HepG2 (cell line): ENCODE measurements at regions not wholly inside any gene's neighbourhood (a gene's known extent, or its start where the extent isn't known, plus 50 kb on each side); places are given as distances from the start of the nearest gene placed in this dataset.

ENCODE experiments used
- ATAC-seq: fragments of 200-7000 bp; cut with Tn5 transposase; 3 replicates; pipeline ENCODE4 v1.9.1; 2020; ENCODE audit warnings: mild to moderate bottlenecking, moderate library complexity
- BruUV-seq: library from RNA; stranded (reverse); fragments of 400-500 nt; replicated peaks from 2 replicates; lab custom pipeline; 2021; lab: Mats Ljungman, UMichigan
- CTCF ChIA-PET: fragments of 300-600 bp; formaldehyde crosslinking; extraction: SDS; loops from one replicate; lab custom pipeline; 2021; ENCODE audit warnings: low total read pairs, inconsistent platforms, low intra/inter-chr PET ratio; lab: Yijun Ruan, JAX
- POLR2A ChIA-PET: fragments of 350-600 bp; sonication (Branson Sonifier 250); formaldehyde crosslinking; loops from one replicate; lab custom pipeline; 2020; ENCODE audit warnings: antibody characterized with exemption, inconsistent platforms; lab: Yijun Ruan, JAX
- DNase-seq: peaks from one replicate; pipeline ENCODE4 v3.0.0-alpha.2; 2015; ENCODE audit warnings: low spot score
- FAIRE-seq: peaks from 3 replicates; lab custom pipeline; 2011; peaks lifted over from hg19 to GRCh38; lab: Jason Lieb, UNC
- H2AFZ ChIP-seq: one replicate; pipeline ENCODE4 v1.6.1; 2011; ENCODE audit warnings: low read length, inconsistent platforms
- H3K27ac ChIP-seq: fragments of 300-600 bp; 3 replicates; pipeline ENCODE4 v1.8.0; 2011; ENCODE audit warnings: mixed run types, mild to moderate bottlenecking, mixed read lengths, low read length, inconsistent platforms; ENCODE audit not compliant: insufficient read depth; ENCODE audit errors: extremely low read length
- H3K27me3 ChIP-seq, 2 experiments: fragments of 200-600 bp in 1 of 2; 2 replicates in 1 of 2; 3 replicates in 1 of 2; pipeline versions ENCODE4 v1.6.0 to v1.8.0; 2011; ENCODE audit warnings: low read length in 2 of 2, mild to moderate bottlenecking in 2 of 2, moderate library complexity in 2 of 2, inconsistent platforms in 1 of 2; ENCODE audit not compliant: insufficient read depth in 2 of 2, control insufficient read depth in 1 of 2
- H3K36me3 ChIP-seq, 2 experiments: fragments of 200-600 bp in 1 of 2; replicated peaks in 1 of 2; 2 replicates in 1 of 2; 3 replicates in 1 of 2; pipeline versions ENCODE4 v1.5.1 to v1.8.0; 2011; ENCODE audit warnings: low read length in 2 of 2, inconsistent platforms in 1 of 2; ENCODE audit not compliant: insufficient read depth in 2 of 2, control insufficient read depth in 1 of 2
- H3K4me1 ChIP-seq: 2 replicates; pipeline ENCODE4 v1.5.1; 2012; ENCODE audit warnings: low read length, inconsistent platforms; ENCODE audit not compliant: insufficient read depth
- H3K4me2 ChIP-seq: 2 replicates; pipeline ENCODE4 v1.6.0; 2011; ENCODE audit warnings: low read depth, low read length, inconsistent platforms
- H3K4me3 ChIP-seq, 3 experiments: fragments of 200-600 bp in 1 of 3; sonication (generic), shearing (Covaris generic) in 1 of 3; replicated peaks in 1 of 3; 2 replicates each; pipeline ENCODE4 v1.5.1; 2011 to 2016; ENCODE audit warnings: low read length in 3 of 3, inconsistent platforms in 2 of 3, low read depth in 2 of 3, mild to moderate bottlenecking in 2 of 3, control low read depth in 1 of 3, mixed read lengths in 1 of 3; ENCODE audit not compliant: insufficient read depth in 1 of 3
- H3K79me2 ChIP-seq: one replicate; pipeline ENCODE4 v1.6.1; 2011; ENCODE audit warnings: low read length, inconsistent platforms; ENCODE audit not compliant: insufficient read depth
- H3K9ac ChIP-seq: 2 replicates; pipeline ENCODE4 v1.6.0; 2011; ENCODE audit warnings: mild to moderate bottlenecking, low read depth, low read length, inconsistent platforms; ENCODE audit not compliant: insufficient read depth
- H3K9me3 ChIP-seq: 2 replicates; pipeline ENCODE4 v1.5.1; 2012; ENCODE audit warnings: mild to moderate bottlenecking, low read length
- H4K20me1 ChIP-seq: 2 replicates; pipeline ENCODE4 v1.6.0; 2011; ENCODE audit warnings: inconsistent platforms, mild to moderate bottlenecking, low read length, moderate library complexity; ENCODE audit not compliant: insufficient read depth
- HMG20B ChIP-seq: conservative IDR thresholded peaks from 2 replicates; pipeline ENCODE4 v1.6.1; 2016; ENCODE audit warnings: missing genetic modification reagents, missing compliant biosample characterization
- RNF219 ChIP-seq: sonication (generic); formaldehyde crosslinking; IDR thresholded peaks from 2 replicates; pipeline ENCODE4 v1.5.0; 2020; ENCODE audit warnings: mild to moderate bottlenecking, missing genetic modification reagents
- XRCC5 ChIP-seq: fragments of 200-400 bp; formaldehyde crosslinking; optimal IDR thresholded peaks from 2 replicates; pipeline ENCODE3; 2017; ENCODE audit warnings: mild to moderate bottlenecking, low read length
- ZNF446 ChIP-seq: sonication (generic); formaldehyde crosslinking; IDR thresholded peaks from 2 replicates; pipeline ENCODE4 v1.5.0; 2020; ENCODE audit warnings: mild to moderate bottlenecking, missing genetic modification reagents
- ZNF710 ChIP-seq: sonication (generic); formaldehyde crosslinking; IDR thresholded peaks from 2 replicates; pipeline ENCODE4 v1.5.0; 2020; ENCODE audit warnings: mild to moderate bottlenecking, missing genetic modification reagents, borderline replicate concordance
- WGBS: methylation state at CpG from one replicate; pipeline ENCODE4 v1.1.6; 2017; ENCODE audit warnings: low lambda C conversion rate; 5-methylcytosine and 5-hydroxymethylcytosine counted together
- in situ Hi-C: cut with HindIII; loops from 2 replicates; pipeline ENCODE4 v1.10.0; 2017; ENCODE audit warnings: low pct_unique_long_range_greater_than_20kb; ENCODE audit not compliant: extremely low pct_ligation_motif_present
- intact Hi-C: fragments of 100-400 bp; cut with micrococcal nuclease; formaldehyde crosslinking; loops from one replicate; pipeline ENCODE4 v1.10.0; 2022; ENCODE audit not compliant: unreplicated experiment

GRCh38 chr5:98514215-98514614, 259.2 kb upstream of the RGMB start:
- Histone ChIP-seq H3K4me1 (no peaks in the 10 kb centered on the region), H3K4me3 (no peak overlapping the region), H2AFZ (no peak overlapping the region), H3K9ac (no peak overlapping the region), H3K36me3 (no peaks in the 10 kb centered on the region), H3K79me2 (no peaks in the 10 kb centered on the region), H4K20me1 (no peaks in the 10 kb centered on the region), H3K9me3 (no peaks in the 10 kb centered on the region), H3K4me2 (no peak overlapping the region), H3K27ac (no peak overlapping the region), H3K27me3 (no peaks in the 10 kb centered on the region)
- ChIA-PET POLR2A (no interaction called here), CTCF (no interaction called here)
- 47% methylated on average over 3 of the region's 3 CpGs for WGBS
- ATAC-seq: no peak
- DNase-seq: no peak
- BruUV-seq: no TSS peak
- TF ChIP-seq RNF219 (CRISPR knock-in tag): no peak
- TF ChIP-seq ZNF446: no peak
- TF ChIP-seq ZNF710 (CRISPR knock-in tag): no peak
- TF ChIP-seq HMG20B (CRISPR knock-in tag): no peak
- no peak for TF ChIP-seq XRCC5
- FAIRE-seq: no peak
- intact Hi-C loops (no loop called here), in situ Hi-C loops (no loop called here)
